ENCODE measurements at regions not wholly inside any gene's neighbourhood (a gene's known extent, or its start where the extent isn't known, plus 50 kb on each side); places are given as distances from the start of the nearest gene placed in this dataset.

- H3K4me1 ChIP-seq (ENCODE audit: low read length) = no peaks in the 10 kb centered on the region
- no peak overlapping the region for H3K4me2 ChIP-seq (ENCODE audit: low read length)
- H3K36me3 ChIP-seq (replicated peaks; ENCODE audit: low read depth, low read length) = no peaks in the 10 kb centered on the region
- H3K27ac ChIP-seq (ENCODE audit: low read length) = no peak overlapping the region
- H3K79me2 ChIP-seq (ENCODE audit: low read length) = no peaks in the 10 kb centered on the region
- H3K9ac ChIP-seq (ENCODE audit: low read length) = no peak overlapping the region
- H2AFZ ChIP-seq (ENCODE audit: low read depth, low read length) = no peak overlapping the region
- no peak for TF ChIP-seq CTCF (IDR thresholded peaks at IDR 0.05; ENCODE audit: low read depth, low read length)
- no peaks in the 10 kb centered on the region for H4K20me1 ChIP-seq (ENCODE audit: insufficient read depth, low read length)
- no peak overlapping the region for H3K4me3 ChIP-seq (ENCODE audit: low read length)
- H3K9me3 ChIP-seq (ENCODE audit: insufficient read depth, low read length) = no peaks in the 10 kb centered on the region
- no peaks in the 10 kb centered on the region for H3K27me3 ChIP-seq (ENCODE audit: low read depth, low read length)
Observed at GRCh38 chr4:149296503-149296902, 519.1 kb downstream of the IQCM start.

- H3K9me3 ChIP-seq (ENCODE audit: insufficient read depth, low read length) = no peaks in the 10 kb centered on the region
- no peak overlapping the region for H2AFZ ChIP-seq (ENCODE audit: low read depth, low read length)
- H3K9ac ChIP-seq (ENCODE audit: low read length) = no peak overlapping the region
- no peak overlapping the region for H3K4me2 ChIP-seq (ENCODE audit: low read length)
- no peak overlapping the region for H3K27ac ChIP-seq (ENCODE audit: low read length)
- no peak overlapping the region for H3K4me3 ChIP-seq (ENCODE audit: low read length)
- no peaks in the 10 kb centered on the region for H3K4me1 ChIP-seq (ENCODE audit: low read length)
- no peaks in the 10 kb centered on the region for H4K20me1 ChIP-seq (ENCODE audit: insufficient read depth, low read length)
- TF ChIP-seq CTCF (IDR thresholded peaks at IDR 0.05; ENCODE audit: low read depth, low read length) (no peak), EZH2phosphoT487 (IDR thresholded peaks at IDR 0.05; ENCODE audit: low read depth) (no peak)
- H3K79me2 ChIP-seq (ENCODE audit: low read length) = no peaks in the 10 kb centered on the region
- no peaks in the 10 kb centered on the region for H3K27me3 ChIP-seq (ENCODE audit: low read depth, low read length)
- H3K36me3 ChIP-seq (replicated peaks; ENCODE audit: low read depth, low read length) = no peaks in the 10 kb centered on the region
Observed at GRCh38 chr4:149296084-149296483, 519.6 kb downstream of the IQCM start.

GRCh38 chr4:149294601-149295000 lies 521.0 kb downstream of the IQCM start:
- Histone ChIP-seq H3K79me2 (ENCODE audit: low read length) (no peaks in the 10 kb centered on the region), H2AFZ (ENCODE audit: low read depth, low read length) (no peak overlapping the region), H4K20me1 (ENCODE audit: insufficient read depth, low read length) (no peaks in the 10 kb centered on the region), H3K27me3 (ENCODE audit: low read depth, low read length) (no peaks in the 10 kb centered on the region), H3K27ac (ENCODE audit: low read length) (no peak overlapping the region), H3K4me2 (ENCODE audit: low read length) (no peak overlapping the region), H3K9ac (ENCODE audit: low read length) (no peak overlapping the region), H3K36me3 (replicated peaks; ENCODE audit: low read depth, low read length) (no peaks in the 10 kb centered on the region), H3K9me3 (ENCODE audit: insufficient read depth, low read length) (no peaks in the 10 kb centered on the region), H3K4me3 (ENCODE audit: low read length) (no peak overlapping the region), H3K4me1 (ENCODE audit: low read length) (no peaks in the 10 kb centered on the region)
- no peak for TF ChIP-seq EZH2phosphoT487 (IDR thresholded peaks at IDR 0.05; ENCODE audit: low read depth)
- no peak for TF ChIP-seq CTCF (IDR thresholded peaks at IDR 0.05; ENCODE audit: low read depth, low read length)

GRCh38 chr4:149293046-149293649 lies 522.5 kb downstream of the IQCM start:
- Histone ChIP-seq H2AFZ (ENCODE audit: low read depth, low read length) (no peak overlapping the region), H3K4me3 (ENCODE audit: low read length) (no peak overlapping the region), H3K79me2 (ENCODE audit: low read length) (no peaks in the 10 kb centered on the region), H3K4me2 (ENCODE audit: low read length) (no peak overlapping the region), H3K9me3 (ENCODE audit: insufficient read depth, low read length) (no peaks in the 10 kb centered on the region), H4K20me1 (ENCODE audit: insufficient read depth, low read length) (no peaks in the 10 kb centered on the region), H3K27ac (ENCODE audit: low read length) (no peak overlapping the region), H3K27me3 (ENCODE audit: low read depth, low read length) (no peaks in the 10 kb centered on the region), H3K4me1 (ENCODE audit: low read length) (no peaks in the 10 kb centered on the region), H3K36me3 (replicated peaks; ENCODE audit: low read depth, low read length) (no peaks in the 10 kb centered on the region), H3K9ac (ENCODE audit: low read length) (no peak overlapping the region)
- TF ChIP-seq CTCF (IDR thresholded peaks at IDR 0.05; ENCODE audit: low read depth, low read length) (no peak), EZH2phosphoT487 (IDR thresholded peaks at IDR 0.05; ENCODE audit: low read depth) (no peak)

All from OCI-LY3 (cell line).